Psoas muscle (tissue), 7 donors: ENCODE measurements at regions not wholly inside any gene's neighbourhood (a gene's known extent, or its start where the extent isn't known, plus 50 kb on each side); places are given as distances from the start of the nearest gene placed in this dataset.

Experiments
- ATAC-seq, 4 donors: fragments of 200-7000 bp; cut with Tn5 transposase; one replicate each; pipeline ENCODE4 v1.9.1; 2020; ENCODE audit warnings: moderate library complexity in 3 of 4, mild to moderate bottlenecking in 2 of 4
- DNase-seq, 2 donors: peaks; one replicate each; pipeline ENCODE4 v3.0.0-alpha.2; 2020
- H3K27ac ChIP-seq: fragments of 200-600 bp; one replicate; pipeline ENCODE4 v1.8.0; 2022
- H3K27me3 ChIP-seq, 3 donors: fragments of 200-600 bp in 1 of 3; one replicate each; pipeline versions ENCODE4 v1.6.1 to v1.8.0; 2013 to 2022; ENCODE audit warnings: low read length in 2 of 3, mild to moderate bottlenecking in 2 of 3, moderate library complexity in 1 of 3; ENCODE audit not compliant: insufficient read depth in 3 of 3
- H3K36me3 ChIP-seq, 2 donors: fragments of 200-600 bp in 1 of 2; one replicate each; pipeline versions ENCODE4 v1.6.1 to v1.8.0; 2013 to 2022; ENCODE audit warnings: low read depth in 1 of 2, mild to moderate bottlenecking in 1 of 2, moderate library complexity in 1 of 2; ENCODE audit not compliant: insufficient read depth in 1 of 2
- H3K4me1 ChIP-seq: fragments of 200-600 bp; one replicate; pipeline ENCODE4 v1.8.0; 2022
- H3K4me3 ChIP-seq: fragments of 200-600 bp; one replicate; pipeline ENCODE4 v1.8.0; 2022; ENCODE audit warnings: mild to moderate bottlenecking
- H3K9me3 ChIP-seq: fragments of 200-600 bp; one replicate; pipeline ENCODE4 v1.8.0; 2022
- CTCF ChIP-seq: fragments of 200-600 bp; IDR thresholded peaks from one replicate; pipeline ENCODE4 v1.8.0; 2022; ENCODE audit warnings: antibody characterized with exemption
- WGBS, 3 donors: extraction: QIAGEN DNeasy Blood & Tissue Kit; methylation state at CpG; one replicate each; pipeline versions ENCODE4 v1.1.6 to v1.1.7; 2013; 5-methylcytosine and 5-hydroxymethylcytosine counted together
- intact Hi-C, 2 donors: fragments of 100-400 bp; cut with DNase I; formaldehyde crosslinking; loops; one replicate each; pipeline versions ENCODE4 v1.11.0 to v1.14.2; 2022
- donor health status: healthy with polysubstance abuse.
- donor health status: DM: no; HTN: no; CAD: no; lungs with moderate emphysema.
- donor health status: Bipolar disorder and iron deficiency.
- donor health status: healthy.
- donor health status: DM: yes; HTN: yes; CAD: no.
- donor health status: DM: no; HTN: no; CAD: no.
- donor health status: DM: yes; HTN: yes; CAD: no.

GRCh38 chr14:38799671-38800070 is 303.4 kb downstream of the SEC23A start:
- intact Hi-C loops = no loop called here
- ATAC-seq = no peak
- H3K27ac ChIP-seq = no peak overlapping the region
- WGBS, 3 donors = 84 to 89% (median 86%) methylated on average over 2 of the region's 2 CpGs
- no peaks in the 10 kb centered on the region for H3K36me3 ChIP-seq
- no peaks in the 10 kb centered on the region for H3K27me3 ChIP-seq
- H3K4me1 ChIP-seq = no peaks in the 10 kb centered on the region
- no peak overlapping the region for H3K4me3 ChIP-seq
- TF ChIP-seq CTCF = no peak
- peaks cover 16% of the 10 kb centered on the region for H3K9me3 ChIP-seq
- DNase-seq = no peak

- no peaks in the 10 kb centered on the region for H3K4me1 ChIP-seq
Measured at GRCh38 chr14:38794677-38795076, 308.4 kb downstream of the SEC23A start.

GRCh38 chr14:38791862-38792261 is 311.2 kb downstream of the SEC23A start:
- Histone ChIP-seq H3K4me3 (no peak overlapping the region), H3K27me3 (no peaks in the 10 kb centered on the region), H3K27ac (no peak overlapping the region), H3K4me1 (no peaks in the 10 kb centered on the region), H3K36me3 (no peaks in the 10 kb centered on the region), H3K9me3 (no peaks in the 10 kb centered on the region)
- WGBS, 3 donors = 94 to 96% (median 95%) methylated on average over 3 of the region's 3 CpGs
- TF ChIP-seq CTCF = no peak
- ATAC-seq = no peak
- intact Hi-C loops = no loop called here
- DNase-seq = no peak

More at GRCh38 chr14:38794677-38795076, 308.4 kb downstream of the SEC23A start:
- no peaks in the 10 kb centered on the region for H3K27me3 ChIP-seq
- intact Hi-C loops = no loop called here
- ATAC-seq = no peak
- no peak overlapping the region for H3K4me3 ChIP-seq
- H3K27ac ChIP-seq = no peak overlapping the region
- H3K36me3 ChIP-seq = no peaks in the 10 kb centered on the region
- no peak for DNase-seq
- no peak for TF ChIP-seq CTCF
- H3K9me3 ChIP-seq = no peaks in the 10 kb centered on the region

- Histone ChIP-seq H3K4me3 (no peak overlapping the region), H3K9me3 (no peaks in the 10 kb centered on the region), H3K4me1 (no peaks in the 10 kb centered on the region), H3K36me3 (no peaks in the 10 kb centered on the region), H3K27ac (no peak overlapping the region), H3K27me3 (no peaks in the 10 kb centered on the region)
- no peak for ATAC-seq
- WGBS, 3 donors = 21 to 43% (median 23%) methylated on average over 3 of the region's 3 CpGs
- intact Hi-C loops = no loop called here
- no peak for DNase-seq
- TF ChIP-seq CTCF = no peak
Measured at GRCh38 chr14:38790916-38791315, 312.1 kb downstream of the SEC23A start.

GRCh38 chr14:38789805-38790204 is 313.2 kb downstream of the SEC23A start:
- intact Hi-C loops = no loop called here
- no peaks in the 10 kb centered on the region for H3K27me3 ChIP-seq
- H3K9me3 ChIP-seq = no peaks in the 10 kb centered on the region
- H3K27ac ChIP-seq = no peak overlapping the region
- 45 to 67% (median 48%) methylated on average over 8 of the region's 8 CpGs for WGBS, 3 donors
- no peaks in the 10 kb centered on the region for H3K4me1 ChIP-seq
- TF ChIP-seq CTCF = no peak
- DNase-seq = no peak
- no peaks in the 10 kb centered on the region for H3K36me3 ChIP-seq
- no peak for ATAC-seq
- H3K4me3 ChIP-seq = no peak overlapping the region
